ENCODE measurements at regions not wholly inside any gene's neighbourhood (a gene's known extent, or its start where the extent isn't known, plus 50 kb on each side); places are given as distances from the start of the nearest gene placed in this dataset.

GRCh38 chr5:13624283-13625074 lies 320.0 kb downstream of the DNAH5 start:
- Mint-ChIP-seq H3K4me3 (ENCODE audit: unreplicated experiment) (no peak overlapping the region), H3K27me3 (ENCODE audit: unreplicated experiment) (peaks cover 2% of the 10 kb centered on the region), H3K9me3 (ENCODE audit: unreplicated experiment) (no peaks in the 10 kb centered on the region), H3K27ac (ENCODE audit: unreplicated experiment) (no peak overlapping the region), H3K4me1 (ENCODE audit: unreplicated experiment) (no peaks in the 10 kb centered on the region), H3K36me3 (ENCODE audit: unreplicated experiment) (no peaks in the 10 kb centered on the region)
- TF ChIP-seq CTCF (IDR thresholded peaks at IDR 0.05): no peak
- DNase-seq (ENCODE audit: extremely low spot score, unreplicated experiment): no peak

GRCh38 chr5:13613621-13614020 lies 330.9 kb downstream of the DNAH5 start:
- H3K36me3 Mint-ChIP-seq (ENCODE audit: unreplicated experiment): no peaks in the 10 kb centered on the region
- H3K27me3 Mint-ChIP-seq (ENCODE audit: unreplicated experiment): peaks cover 3% of the 10 kb centered on the region
- H3K4me1 Mint-ChIP-seq (ENCODE audit: unreplicated experiment): no peaks in the 10 kb centered on the region
- H3K9me3 Mint-ChIP-seq (ENCODE audit: unreplicated experiment): peaks cover 16% of the 10 kb centered on the region
- no peak overlapping the region for H3K27ac Mint-ChIP-seq (ENCODE audit: unreplicated experiment)
- no peak for DNase-seq (ENCODE audit: extremely low spot score, unreplicated experiment)
- no peak overlapping the region for H3K4me3 Mint-ChIP-seq (ENCODE audit: unreplicated experiment)
- TF ChIP-seq CTCF (IDR thresholded peaks at IDR 0.05): no peak

DNA sequence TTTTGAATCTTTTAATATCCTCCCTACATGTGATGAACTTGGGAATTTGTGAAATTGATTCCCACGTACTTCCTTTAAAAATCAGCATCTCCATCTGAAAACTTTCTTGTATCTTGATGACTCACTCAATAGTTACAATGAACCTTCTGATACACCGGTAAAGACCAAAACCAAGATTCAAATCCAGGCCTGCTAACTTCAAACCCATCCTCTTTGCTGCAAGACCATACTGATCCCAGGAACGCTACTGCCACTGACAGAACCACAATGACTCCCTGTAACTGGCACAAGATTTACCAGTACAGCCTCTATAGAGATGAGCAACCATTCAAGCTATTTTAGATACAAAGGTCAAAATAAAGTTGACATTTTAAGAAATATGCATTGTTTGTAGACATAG lies 332.9 kb downstream of the DNAH5 start:
- no peak for TF ChIP-seq CTCF (IDR thresholded peaks at IDR 0.05)
- DNase-seq (ENCODE audit: extremely low spot score, unreplicated experiment): no peak
- H3K36me3 Mint-ChIP-seq (ENCODE audit: unreplicated experiment): no peaks in the 10 kb centered on the region
- H3K9me3 Mint-ChIP-seq (ENCODE audit: unreplicated experiment): peaks cover 11% of the 10 kb centered on the region
- H3K27me3 Mint-ChIP-seq (ENCODE audit: unreplicated experiment): peaks cover 3% of the 10 kb centered on the region
- no peaks in the 10 kb centered on the region for H3K4me1 Mint-ChIP-seq (ENCODE audit: unreplicated experiment)
- H3K27ac Mint-ChIP-seq (ENCODE audit: unreplicated experiment): no peak overlapping the region
- H3K4me3 Mint-ChIP-seq (ENCODE audit: unreplicated experiment): no peak overlapping the region

DNA sequence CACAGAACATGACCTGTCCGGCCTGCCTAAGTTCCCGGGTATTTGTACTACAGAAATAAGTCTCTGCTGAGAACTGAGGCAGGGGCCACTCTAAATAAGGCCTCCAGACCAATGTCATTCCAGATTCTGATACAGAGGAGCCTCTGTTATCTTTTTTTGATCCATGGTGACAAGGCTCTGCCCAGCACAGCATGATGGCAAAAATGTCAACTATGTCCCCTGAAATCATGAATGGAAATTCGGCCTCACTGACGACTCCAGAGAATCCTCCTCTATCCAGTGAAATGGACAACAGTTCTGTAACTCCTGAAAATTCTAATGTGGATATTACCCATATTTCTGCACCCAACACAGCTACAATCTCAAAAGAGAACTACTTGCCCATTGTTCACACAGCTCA lies 335.0 kb downstream of the DNAH5 start:
- no peak for DNase-seq (ENCODE audit: extremely low spot score, unreplicated experiment)
- no peak overlapping the region for H3K4me3 Mint-ChIP-seq (ENCODE audit: unreplicated experiment)
- TF ChIP-seq CTCF (IDR thresholded peaks at IDR 0.05): no peak
- H3K4me1 Mint-ChIP-seq (ENCODE audit: unreplicated experiment): no peaks in the 10 kb centered on the region
- no peak overlapping the region for H3K27ac Mint-ChIP-seq (ENCODE audit: unreplicated experiment)
- no peaks in the 10 kb centered on the region for H3K36me3 Mint-ChIP-seq (ENCODE audit: unreplicated experiment)
- peaks cover 3% of the 10 kb centered on the region for H3K27me3 Mint-ChIP-seq (ENCODE audit: unreplicated experiment)
- H3K9me3 Mint-ChIP-seq (ENCODE audit: unreplicated experiment): no peaks in the 10 kb centered on the region

DNA sequence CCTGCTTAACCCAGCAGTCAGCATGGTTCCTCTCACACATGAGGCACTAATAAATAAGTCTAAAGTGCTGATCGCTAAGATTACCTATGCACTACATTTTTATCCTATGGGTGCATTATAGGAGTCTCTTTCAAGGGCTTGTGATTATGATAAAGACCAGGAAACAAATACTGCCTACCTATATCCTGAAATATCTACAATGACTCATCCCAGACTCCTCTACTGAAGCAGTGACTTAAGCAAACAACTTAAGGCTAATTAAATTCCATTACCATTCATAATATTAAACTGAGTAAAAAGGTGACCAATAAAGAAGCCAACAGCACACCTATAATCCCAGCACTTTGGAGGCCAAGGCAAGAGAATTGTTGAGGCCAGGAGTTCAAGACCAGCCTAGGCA lies 338.4 kb downstream of the DNAH5 start:
- Mint-ChIP-seq H3K9me3 (ENCODE audit: unreplicated experiment) (no peaks in the 10 kb centered on the region), H3K27ac (ENCODE audit: unreplicated experiment) (no peak overlapping the region), H3K27me3 (ENCODE audit: unreplicated experiment) (peaks cover 2% of the 10 kb centered on the region), H3K4me3 (ENCODE audit: unreplicated experiment) (no peak overlapping the region), H3K36me3 (ENCODE audit: unreplicated experiment) (no peaks in the 10 kb centered on the region), H3K4me1 (ENCODE audit: unreplicated experiment) (no peaks in the 10 kb centered on the region)
- no peak for DNase-seq (ENCODE audit: extremely low spot score, unreplicated experiment)
- TF ChIP-seq CTCF (IDR thresholded peaks at IDR 0.05): no peak
